GM23338 (cell line): ENCODE measurements at regions not wholly inside any gene's neighbourhood (a gene's known extent, or its start where the extent isn't known, plus 50 kb on each side); places are given as distances from the start of the nearest gene placed in this dataset.

Experiments used
- ATAC-seq: fragments of 200-7000 bp; cut with Tn5 transposase; 3 replicates; pipeline ENCODE4 v1.9.1; 2020
- DNase-seq: peaks from one replicate; pipeline ENCODE4 v3.0.0-alpha.2; 2015; ENCODE audit warnings: low spot score
- H2AFZ ChIP-seq: fragments of 200-600 bp; sonication (generic); 2 replicates; pipeline ENCODE4 v1.8.0; 2016; ENCODE audit warnings: antibody characterized with exemption, mild to moderate bottlenecking, moderate library complexity
- H3F3A ChIP-seq: fragments of 200-600 bp; sonication (generic); replicated peaks from 2 replicates; pipeline ENCODE4 v1.8.0; 2017; ENCODE audit warnings: antibody characterized with exemption, mixed run types, low read depth
- H3K27ac ChIP-seq: fragments of 200-600 bp; sonication (generic); 2 replicates; pipeline ENCODE4 v1.6.1; 2016; ENCODE audit warnings: low read depth
- H3K27me3 ChIP-seq: fragments of 200-600 bp; sonication (generic); 2 replicates; pipeline ENCODE4 v1.8.0; 2016; ENCODE audit warnings: mild to moderate bottlenecking, mixed run types, moderate library complexity; ENCODE audit not compliant: insufficient read depth
- H3K36me3 ChIP-seq: fragments of 200-600 bp; sonication (generic); 2 replicates; pipeline ENCODE4 v1.8.0; 2016; ENCODE audit warnings: mild to moderate bottlenecking; ENCODE audit not compliant: insufficient read depth
- H3K4me1 ChIP-seq: fragments of 200-600 bp; sonication (generic); 2 replicates; pipeline ENCODE4 v1.8.0; 2016; ENCODE audit warnings: mild to moderate bottlenecking, moderate library complexity; ENCODE audit not compliant: insufficient read depth
- H3K4me2 ChIP-seq: fragments of 200-600 bp; sonication (generic); 2 replicates; pipeline ENCODE4 v1.7.1; 2017; ENCODE audit warnings: mixed run types
- H3K4me3 ChIP-seq: fragments of 200-600 bp; sonication (generic); 2 replicates; pipeline ENCODE4 v1.6.1; 2016; ENCODE audit warnings: mixed run types
- H3K79me2 ChIP-seq: fragments of 200-600 bp; sonication (generic); replicated peaks from 2 replicates; pipeline ENCODE4 v1.8.0; 2017; ENCODE audit warnings: mild to moderate bottlenecking; ENCODE audit not compliant: insufficient read depth
- H3K9me2 ChIP-seq: fragments of 200-600 bp; sonication (generic); 2 replicates; pipeline ENCODE4 v1.8.0; 2017; ENCODE audit not compliant: insufficient read depth
- H4K20me1 ChIP-seq: fragments of 200-600 bp; sonication (generic); replicated peaks from 2 replicates; pipeline ENCODE4 v1.8.0; 2017; ENCODE audit warnings: mild to moderate bottlenecking; ENCODE audit not compliant: insufficient read depth
- H3K27ac Mint-ChIP-seq: 2 replicates; pipeline ENCODE4 v1.8.0; 2020; ENCODE audit warnings: inconsistent platforms, mild to moderate bottlenecking, moderate library complexity, mixed read lengths
- H3K27me3 Mint-ChIP-seq: 3 replicates; pipeline ENCODE4 v1.8.0; 2022; ENCODE audit warnings: low read depth, mild to moderate bottlenecking, moderate library complexity, mixed read lengths, inconsistent platforms; ENCODE audit not compliant: insufficient read depth, poor library complexity
- H3K36me3 Mint-ChIP-seq: 3 replicates; pipeline ENCODE4 v1.8.0; 2021; ENCODE audit warnings: low read depth, mild to moderate bottlenecking, inconsistent platforms, moderate library complexity, mixed read lengths
- H3K4me1 Mint-ChIP-seq: 3 replicates; pipeline ENCODE4 v1.8.0; 2020; ENCODE audit warnings: mild to moderate bottlenecking, inconsistent platforms, mixed read lengths
- H3K4me3 Mint-ChIP-seq: 3 replicates; pipeline ENCODE4 v1.8.0; 2021; ENCODE audit warnings: moderate library complexity, mild to moderate bottlenecking, inconsistent platforms, mixed read lengths
- H3K9me3 Mint-ChIP-seq: 3 replicates; pipeline ENCODE4 v1.8.0; 2020; ENCODE audit warnings: moderate library complexity, mild to moderate bottlenecking, inconsistent platforms, mixed read lengths
- CREB1 ChIP-seq: fragments of 250-450 bp; sonication (Bioruptor Pico); IDR thresholded peaks from 2 replicates; pipeline ENCODE4 v1.5.0; 2020; ENCODE audit warnings: low read depth, mild to moderate bottlenecking, moderate library complexity
- CTCF ChIP-seq, 2 experiments: fragments of 200-600 bp in 1 of 2; sonication (generic) in 1 of 2; conservative IDR thresholded peaks; 2 replicates each; pipeline versions ENCODE4 v1.5.1 to v1.6.1; 2016 to 2017; ENCODE audit warnings: antibody characterized with exemption in 2 of 2, low read depth in 2 of 2, mild to moderate bottlenecking in 2 of 2, moderate library complexity in 1 of 2
- ETS1 ChIP-seq: IDR thresholded peaks from 2 replicates; pipeline ENCODE4 v1.6.1; 2016; ENCODE audit warnings: antibody characterized with exemption
- EZH2 ChIP-seq: fragments of 200-600 bp; sonication (generic); IDR thresholded peaks from one replicate; pipeline ENCODE4 v1.8.0; 2017; ENCODE audit warnings: antibody characterized with exemption, mild to moderate bottlenecking, low read depth; ENCODE audit not compliant: unreplicated experiment
- EZH2phosphoT487 ChIP-seq: fragments of 200-600 bp; sonication (generic); IDR thresholded peaks from one replicate; pipeline ENCODE4 v1.8.1; 2018; ENCODE audit warnings: antibody characterized with exemption; ENCODE audit not compliant: unreplicated experiment
- JUNB ChIP-seq: IDR thresholded peaks from one replicate; pipeline ENCODE4 v1.6.1; 2016; ENCODE audit warnings: antibody characterized with exemption; ENCODE audit not compliant: unreplicated experiment
- NANOG ChIP-seq: IDR thresholded peaks from 2 replicates; pipeline ENCODE4 v1.6.1; 2016; ENCODE audit warnings: antibody characterized with exemption, borderline replicate concordance
- POLR2AphosphoS5 ChIP-seq: IDR thresholded peaks from 2 replicates; pipeline ENCODE4 v1.6.1; 2016; ENCODE audit warnings: antibody characterized with exemption, low read depth
- REST ChIP-seq: IDR thresholded peaks from one replicate; pipeline ENCODE4 v1.6.1; 2018; ENCODE audit warnings: antibody characterized with exemption; ENCODE audit not compliant: unreplicated experiment
- STAT1 ChIP-seq: IDR thresholded peaks from one replicate; pipeline ENCODE4 v1.6.1; 2016; ENCODE audit warnings: antibody characterized with exemption; ENCODE audit not compliant: unreplicated experiment
- ZNF114 ChIP-seq: fragments of 250-450 bp; sonication (Bioruptor Pico); IDR thresholded peaks from 2 replicates; pipeline ENCODE4 v1.5.0; 2020; ENCODE audit warnings: mild to moderate bottlenecking, moderate library complexity
- ZNF331 ChIP-seq: fragments of 250-450 bp; sonication (Bioruptor Pico); IDR thresholded peaks from 2 replicates; pipeline ENCODE4 v1.5.0; 2020; ENCODE audit warnings: low read depth, mild to moderate bottlenecking, moderate library complexity
- ZNF462 ChIP-seq: fragments of 250-450 bp; sonication (Bioruptor Pico); IDR thresholded peaks from 2 replicates; pipeline ENCODE4 v1.5.0; 2020; ENCODE audit warnings: mild to moderate bottlenecking, moderate library complexity

- ATAC-seq (no peak), DNase-seq (no peak)
- Histone ChIP-seq H3K4me2 (no peak overlapping the region), H2AFZ (peak overlapping the region; percentile 59; the same call in 1 of the 2 replicates), H3K9me2 (no peaks in the 10 kb centered on the region), H3K4me3 (no peak overlapping the region), H3K4me1 (no peaks in the 10 kb centered on the region), H3K27me3 (no peaks in the 10 kb centered on the region), H3K27ac (no peak overlapping the region), H3K79me2 (no peaks in the 10 kb centered on the region), H3K36me3 (no peaks in the 10 kb centered on the region), H3F3A (no peaks in the 10 kb centered on the region), H4K20me1 (no peaks in the 10 kb centered on the region)
- Mint-ChIP-seq H3K27me3 (peaks cover 9% of the 10 kb centered on the region), H3K4me1 (peaks cover 7% of the 10 kb centered on the region), H3K4me3 (no peak overlapping the region), H3K36me3 (no peaks in the 10 kb centered on the region), H3K27ac (no peak overlapping the region), H3K9me3 (no peaks in the 10 kb centered on the region; the same call in 2 of the 3 replicates)
- TF ChIP-seq EZH2, result no peak
- no peak for TF ChIP-seq REST
- TF ChIP-seq CTCF (conservative IDR thresholded peaks at IDR 0.05; ENCODE audit: low read depth in 2 of 2), result no peak
- TF ChIP-seq ZNF462 (CRISPR knock-in tag), result no peak
- TF ChIP-seq ZNF331 (CRISPR knock-in tag), result no peak
- TF ChIP-seq ETS1, result no peak
- TF ChIP-seq ZNF114 (CRISPR knock-in tag), result no peak
- no peak for TF ChIP-seq JUNB
- no peak for TF ChIP-seq CREB1
- no peak for TF ChIP-seq POLR2AphosphoS5
- TF ChIP-seq NANOG, result no peak
- TF ChIP-seq EZH2phosphoT487, result no peak
- TF ChIP-seq STAT1, result no peak
Measured at GRCh38 chr5:171592076-171592475, 172.6 kb downstream of the FGF18 start.
